ENCODE measurements at regions not wholly inside any gene's neighbourhood (a gene's known extent, or its start where the extent isn't known, plus 50 kb on each side); places are given as distances from the start of the nearest gene placed in this dataset.

GRCh38 chr6:108778421-108779186 is 69.6 kb upstream of the ARMC2 start:
- no peak for DNase-seq (ENCODE audit: low read depth)

- no peak for DNase-seq (ENCODE audit: low read depth)
Measured at GRCh38 chr6:108779536-108780275, 68.5 kb upstream of the ARMC2 start.

DNA sequence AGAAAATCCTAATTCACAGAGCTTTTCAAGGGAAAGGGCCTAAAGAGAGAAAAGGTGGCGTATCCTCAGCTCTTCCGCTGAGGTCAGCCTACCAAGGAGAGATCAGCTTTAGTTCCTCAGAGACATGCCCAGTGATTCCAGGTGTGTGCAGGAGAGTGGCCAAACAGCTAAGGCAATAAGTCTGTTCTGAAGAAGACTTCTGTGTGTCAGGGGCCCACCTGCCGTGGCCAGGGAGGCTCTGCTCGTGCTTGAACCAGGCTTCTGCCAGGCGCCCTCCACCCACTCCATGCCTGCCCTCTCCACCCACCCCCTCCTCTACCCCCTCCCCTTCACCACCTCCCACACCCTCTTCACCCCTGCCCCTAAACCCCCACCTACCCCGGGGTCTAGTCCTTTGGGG is 67.4 kb upstream of the ARMC2 start:
- DNase-seq (ENCODE audit: low read depth) = no peak

DNA sequence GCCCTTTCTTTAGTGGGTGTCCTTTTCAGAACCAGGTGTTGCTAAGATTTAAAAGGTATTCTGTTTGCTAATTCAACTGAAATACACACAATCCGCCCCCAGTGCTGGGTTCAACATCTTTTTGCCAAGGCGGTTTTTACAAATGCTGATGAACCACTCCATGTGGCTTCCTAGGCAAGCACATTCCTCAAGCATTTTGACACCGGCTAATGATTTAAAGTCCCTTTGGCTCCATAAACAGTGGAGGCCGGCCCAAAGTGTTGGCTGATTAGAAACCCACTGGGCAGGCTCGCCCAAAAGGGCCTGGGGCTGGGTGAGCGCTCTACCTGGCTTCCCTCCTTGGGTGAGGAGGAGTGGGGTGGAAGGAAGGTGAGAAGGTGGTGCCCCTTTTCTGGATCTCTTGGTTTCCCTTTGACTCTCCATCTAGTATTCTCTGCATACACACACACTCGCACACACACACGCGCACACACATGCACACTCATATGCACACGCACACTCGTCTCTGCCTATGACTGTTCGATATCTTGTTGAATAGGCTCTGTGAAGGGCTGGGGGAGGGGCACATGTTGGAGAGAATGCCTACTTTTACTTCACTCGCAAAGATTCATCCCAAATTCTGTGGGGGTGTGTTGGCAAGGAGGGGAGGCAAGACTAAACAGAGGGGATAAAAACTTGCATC is 66.7 kb upstream of the ARMC2 start:
- no peak for DNase-seq (ENCODE audit: low read depth)

DNA sequence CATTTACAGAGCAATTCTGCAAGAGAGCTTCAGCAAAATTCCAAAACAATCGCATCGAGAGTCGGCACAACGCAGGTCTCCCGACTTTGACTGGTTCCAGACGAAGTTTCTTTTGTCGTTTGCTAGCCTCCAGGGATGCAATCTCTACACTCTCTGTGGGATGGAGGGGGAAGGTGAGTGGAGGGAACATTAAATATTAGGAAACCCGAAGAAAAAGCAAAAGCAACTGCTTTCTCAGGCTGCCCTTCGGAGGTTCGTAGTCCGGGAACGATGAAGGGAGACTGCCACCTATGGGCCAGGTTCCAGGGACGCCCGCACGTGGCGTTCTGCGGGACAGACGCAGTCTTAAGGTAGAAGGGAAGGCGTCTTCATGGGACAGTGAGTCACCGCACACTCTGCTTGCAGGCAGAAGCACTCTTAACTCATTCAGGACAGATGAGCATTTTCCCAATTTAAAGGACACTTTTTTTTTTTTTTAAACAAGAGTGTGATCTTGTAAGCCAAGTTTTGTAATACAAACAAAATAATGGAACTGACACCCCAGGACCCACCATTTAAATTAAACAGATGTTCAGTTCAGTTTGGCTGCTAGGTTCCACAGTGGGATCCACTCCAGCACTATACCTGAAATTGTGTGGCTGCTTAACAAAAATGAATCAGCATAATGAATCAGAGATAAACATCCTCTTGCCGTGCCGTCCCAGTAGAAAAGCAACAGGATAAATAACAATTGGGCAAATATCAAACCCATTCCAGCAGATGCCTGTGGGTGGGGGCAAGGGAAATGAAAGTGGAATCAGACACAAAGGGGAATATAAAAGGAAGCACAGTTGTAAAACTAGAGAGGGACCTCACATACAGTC is 65.8 kb upstream of the ARMC2 start:
- peak; percentile 75 for DNase-seq (ENCODE audit: low read depth)

DNA sequence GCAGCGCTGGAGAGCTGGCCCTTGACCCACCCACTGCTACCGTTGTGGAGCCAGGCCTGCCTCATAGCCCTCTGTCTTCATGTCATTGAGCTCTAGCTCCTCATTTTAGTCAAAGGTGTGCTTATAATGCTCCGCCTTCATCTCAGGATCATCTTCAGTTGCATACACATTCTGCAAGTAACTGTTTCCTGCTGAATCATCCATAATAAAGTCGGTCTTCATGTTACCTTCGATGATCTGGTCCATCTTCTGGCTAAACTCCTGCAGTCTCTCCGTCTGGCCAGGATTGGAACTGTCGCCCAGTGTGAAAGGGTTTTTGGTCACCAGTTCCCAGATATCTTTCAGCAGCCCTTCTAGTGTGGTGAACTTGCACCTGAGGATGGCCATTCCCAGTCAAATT is 62.6 kb upstream of the ARMC2 start:
- DNase-seq (ENCODE audit: low read depth) = no peak

DNA sequence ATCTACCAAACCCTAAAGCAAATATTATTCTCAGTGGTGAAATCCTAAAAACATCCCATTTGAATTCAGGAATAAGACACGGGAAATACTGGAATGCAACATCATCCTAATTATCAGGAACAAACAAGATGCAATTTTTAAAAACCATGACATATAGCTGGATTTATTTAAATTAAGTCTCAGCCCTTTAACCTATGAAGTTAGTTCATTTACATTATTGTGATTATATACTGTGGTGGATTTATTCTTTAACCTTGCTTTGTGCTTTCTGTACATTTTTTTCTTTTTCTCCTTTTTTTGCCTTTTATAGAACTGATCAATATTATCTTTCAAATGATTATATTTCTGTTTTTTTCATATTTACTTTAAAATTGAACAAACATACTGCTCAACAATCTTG is 59.8 kb upstream of the ARMC2 start:
- DNase-seq (ENCODE audit: low read depth) = no peak

GRCh38 chr6:108789475-108789874 is 58.7 kb upstream of the ARMC2 start:
- no peak for DNase-seq (ENCODE audit: low read depth)

- DNase-seq (ENCODE audit: low read depth) = no peak
Measured at GRCh38 chr6:108791700-108792099, 56.5 kb upstream of the ARMC2 start.

DNA sequence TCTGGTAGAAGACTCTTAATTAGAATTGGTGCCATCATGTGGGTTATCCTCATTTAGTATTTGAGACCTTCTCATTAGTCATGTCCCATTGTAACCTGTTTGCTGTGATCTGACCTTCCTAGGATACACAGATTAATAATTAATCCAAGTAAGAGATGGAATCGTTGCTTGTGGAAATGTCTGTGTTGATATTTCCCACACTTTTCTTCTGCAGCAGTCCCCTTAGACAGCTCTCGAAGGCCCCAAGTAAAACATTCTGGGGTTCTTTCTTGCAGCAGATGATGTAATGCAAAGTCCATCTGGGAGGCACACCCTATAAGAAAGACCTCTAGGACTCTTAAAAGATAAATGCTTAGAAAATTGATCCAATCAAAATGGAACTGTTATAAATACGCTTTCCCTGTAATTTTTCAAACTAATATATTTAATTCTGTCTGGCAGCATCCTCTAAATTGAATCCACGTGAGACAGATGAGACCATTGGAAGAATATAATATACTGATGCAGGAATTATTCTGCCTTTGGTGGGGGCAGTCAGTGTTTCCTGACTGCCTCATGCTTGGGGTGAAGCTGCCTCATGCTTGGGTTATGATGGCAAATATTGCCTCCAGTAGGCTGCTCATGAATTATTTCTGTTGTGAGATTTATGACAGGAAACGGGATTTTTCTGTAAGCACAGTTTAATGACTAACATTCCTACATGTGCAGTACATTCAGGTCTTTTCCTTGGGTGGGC is 54.5 kb upstream of the ARMC2 start:
- no peak for DNase-seq (ENCODE audit: low read depth)

DNA sequence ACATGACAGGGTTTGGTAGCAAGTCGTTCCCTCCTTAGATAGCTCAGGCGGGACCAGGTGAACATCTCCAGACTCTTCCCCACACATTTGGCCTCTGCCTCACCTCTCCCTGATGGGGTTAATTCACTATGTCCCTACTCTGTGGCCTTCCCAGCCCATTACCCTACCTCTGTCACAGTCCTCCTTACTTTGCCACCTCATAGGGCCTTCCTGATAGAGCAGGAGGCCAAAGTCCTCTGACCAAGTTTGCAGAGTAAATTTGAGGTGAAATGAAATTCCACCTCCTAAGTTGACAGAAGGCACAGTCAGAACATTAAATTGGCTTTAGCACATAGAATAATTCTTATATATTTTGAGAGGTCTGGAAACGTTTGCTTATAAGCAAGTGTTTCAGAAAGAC is 53.1 kb upstream of the ARMC2 start:
- DNase-seq (ENCODE audit: low read depth) = no peak

DNA sequence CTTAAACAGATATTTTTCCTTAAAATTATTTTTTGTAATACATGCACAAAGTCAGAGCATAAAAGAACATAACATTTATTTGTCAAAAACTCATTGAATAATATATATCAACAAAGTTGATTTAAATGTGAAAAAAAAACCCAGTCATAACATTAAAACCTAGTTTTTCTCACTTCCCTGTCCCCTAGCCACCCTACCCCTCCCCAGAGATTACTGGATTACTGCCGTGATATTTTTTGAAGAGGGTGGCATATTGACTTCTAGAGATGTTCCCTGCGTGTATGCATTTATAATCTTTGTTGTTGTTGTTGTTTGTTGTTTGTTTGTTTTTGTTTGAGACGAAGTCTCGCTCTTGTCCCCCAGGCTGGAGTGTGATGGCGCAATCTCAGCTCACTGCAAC is 52.4 kb upstream of the ARMC2 start:
- DNase-seq (ENCODE audit: low read depth) = no peak

DNA sequence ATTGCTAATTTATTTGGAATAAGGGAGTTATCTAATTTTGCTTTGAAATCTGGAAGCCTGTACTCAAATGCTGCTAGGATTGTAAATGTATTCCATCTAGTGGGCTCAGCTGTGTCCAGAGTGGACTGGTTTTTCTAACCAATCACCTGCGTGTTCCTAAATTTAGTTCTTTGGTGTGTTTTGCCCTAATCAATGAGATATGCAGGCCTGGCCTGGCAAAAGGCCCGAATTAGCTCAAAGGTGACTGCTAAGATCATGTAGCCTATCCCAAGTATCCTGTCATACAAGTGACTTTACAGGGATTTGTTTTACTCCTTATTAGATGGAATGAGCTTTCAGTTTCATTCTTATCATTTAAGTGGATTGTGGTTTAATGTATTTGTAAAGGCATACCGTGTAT is 51.3 kb upstream of the ARMC2 start:
- no peak for DNase-seq (ENCODE audit: low read depth)

- no peak for DNase-seq (ENCODE audit: low read depth)
Measured at GRCh38 chr6:108797951-108798669, 50.1 kb upstream of the ARMC2 start.
